HTR-8/SVneo (cell line): ENCODE measurements at regions not wholly inside any gene's neighbourhood (a gene's known extent, or its start where the extent isn't known, plus 50 kb on each side); places are given as distances from the start of the nearest gene placed in this dataset.

Experiments
- DNase-seq: peaks from one replicate; pipeline ENCODE4 v3.0.0; 2011; ENCODE audit warnings: low spot score, mixed read lengths; ENCODE audit not compliant: insufficient read length
- FAIRE-seq: peaks from 2 replicates; lab custom pipeline; 2011; peaks lifted over from hg19 to GRCh38; lab: Jason Lieb, UNC

DNA sequence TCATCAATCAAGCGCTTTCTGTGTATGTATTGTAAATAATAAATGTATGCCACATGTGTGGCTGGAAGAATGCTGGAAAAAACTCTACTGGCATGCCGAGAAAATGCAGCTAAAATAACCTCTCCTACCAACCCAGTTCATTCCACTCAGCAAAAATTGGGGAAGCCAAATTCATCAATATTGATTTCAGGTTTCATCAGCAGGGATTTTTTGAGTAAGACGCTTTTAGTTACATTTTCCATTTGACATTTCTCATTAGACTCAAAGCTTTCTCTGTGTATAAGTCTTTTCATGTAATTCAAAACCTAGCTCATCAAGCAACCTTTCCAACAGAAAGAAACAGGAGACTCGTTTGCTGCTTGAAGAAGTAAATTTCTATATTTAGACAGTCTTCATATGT, 338.1 kb downstream of the DMRT2 start:
- no peak for FAIRE-seq

DNA sequence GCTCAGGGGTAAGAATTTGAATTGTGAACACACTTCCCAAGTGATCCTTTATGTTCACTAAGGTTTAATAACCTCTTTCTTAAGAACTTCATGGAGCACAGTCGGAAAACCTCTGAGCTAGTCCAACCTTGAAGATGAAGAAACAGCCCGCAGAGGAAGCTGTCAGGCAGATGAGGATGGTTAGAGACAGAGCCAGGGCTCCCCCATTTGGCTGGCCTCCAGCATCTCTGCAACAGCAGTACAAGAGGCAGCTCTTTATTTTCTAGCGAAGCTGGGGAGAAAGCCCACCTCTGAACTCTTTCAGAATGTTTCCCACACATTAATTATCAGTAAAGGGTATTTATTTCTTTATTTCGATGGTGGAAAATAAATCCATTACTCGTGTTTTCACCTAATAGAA, 350.8 kb downstream of the DMRT2 start:
- FAIRE-seq = no peak
- no peak for DNase-seq

More for the DNA sequence above, 338.1 kb downstream of the DMRT2 start:
- DNase-seq = no peak

DNA sequence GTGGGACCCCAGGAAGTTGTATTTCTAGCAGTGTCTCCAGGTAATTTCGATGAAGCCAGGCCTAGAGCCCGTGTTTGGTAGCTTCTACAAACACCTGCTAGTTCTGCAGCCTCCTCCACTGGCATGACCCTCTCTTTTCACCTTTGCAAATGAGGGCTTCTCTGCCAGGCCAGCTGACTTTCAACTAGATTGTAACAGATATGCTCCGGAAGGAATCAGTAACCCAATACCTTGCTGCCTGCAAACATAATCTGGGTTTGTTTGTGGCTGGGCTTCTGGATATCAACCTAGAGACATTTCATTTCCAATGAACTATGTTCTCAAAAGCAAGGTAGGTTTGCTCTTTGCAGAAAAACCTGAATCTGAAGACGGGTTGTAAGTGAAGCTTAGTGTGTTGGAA, 354.8 kb downstream of the DMRT2 start:
- DNase-seq = no peak
- no peak for FAIRE-seq

DNA sequence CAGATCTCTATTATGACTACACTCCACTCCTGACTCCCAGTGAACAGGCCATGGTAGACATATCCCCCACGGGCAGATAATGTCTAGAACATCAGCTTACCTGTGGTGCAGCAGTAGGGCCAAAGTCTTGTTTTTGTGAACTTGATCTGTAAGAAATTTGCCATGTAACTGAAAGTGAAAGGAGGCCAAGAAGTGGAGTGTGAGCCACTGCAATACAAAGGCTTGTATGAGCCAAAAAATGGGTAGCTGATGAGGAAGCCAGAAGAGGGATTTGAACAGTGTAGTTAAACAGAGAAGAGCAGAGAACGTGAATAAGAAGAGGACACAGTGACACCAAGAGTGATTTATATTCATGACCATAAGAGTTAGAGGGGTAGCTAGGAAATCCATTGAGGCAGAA, 361.7 kb downstream of the DMRT2 start:
- no peak for DNase-seq
- no peak for FAIRE-seq

DNA sequence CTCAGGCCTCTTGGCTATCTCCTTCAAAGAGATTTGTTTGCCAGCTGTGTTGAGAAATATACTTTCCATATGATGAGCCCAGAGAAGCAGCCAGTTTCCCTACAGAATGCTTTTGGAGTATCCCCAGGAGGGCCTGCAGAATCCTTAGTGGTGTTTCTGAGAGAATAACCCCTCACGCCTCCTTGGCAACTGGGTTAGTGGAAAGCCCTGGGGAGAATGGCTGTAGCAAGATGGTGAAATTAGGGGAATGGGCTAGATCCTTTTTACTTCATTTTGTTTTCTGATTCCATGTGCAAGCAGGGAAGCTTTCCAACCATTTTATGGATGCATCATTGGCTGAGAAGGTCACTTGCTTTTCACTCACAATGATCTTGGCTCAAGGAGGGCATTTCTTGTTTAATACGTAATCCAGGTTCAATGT, 364.6 kb downstream of the DMRT2 start:
- no peak for FAIRE-seq

DNA sequence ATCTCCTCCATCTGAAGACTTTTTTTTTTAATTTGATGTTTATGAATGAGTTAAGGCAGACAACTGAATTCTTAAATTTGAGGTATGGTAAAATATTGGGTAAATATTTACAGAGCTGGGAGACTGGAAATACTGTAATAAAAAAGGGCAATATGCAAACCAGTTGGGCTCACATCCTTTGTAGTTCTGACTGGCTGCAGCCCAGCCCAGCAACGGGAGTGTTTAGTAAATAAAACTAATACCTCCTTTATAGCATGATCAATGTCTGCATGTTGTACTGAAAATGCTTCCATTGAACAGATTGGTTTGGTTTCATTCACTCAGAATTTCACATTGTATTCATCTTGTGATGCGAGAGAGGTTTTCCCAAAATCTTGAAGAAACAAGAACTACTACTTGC, 365.0 kb downstream of the DMRT2 start:
- DNase-seq (no peak), FAIRE-seq (no peak)

More for the DNA sequence above, 364.6 kb downstream of the DMRT2 start:
- DNase-seq = no peak

DNA sequence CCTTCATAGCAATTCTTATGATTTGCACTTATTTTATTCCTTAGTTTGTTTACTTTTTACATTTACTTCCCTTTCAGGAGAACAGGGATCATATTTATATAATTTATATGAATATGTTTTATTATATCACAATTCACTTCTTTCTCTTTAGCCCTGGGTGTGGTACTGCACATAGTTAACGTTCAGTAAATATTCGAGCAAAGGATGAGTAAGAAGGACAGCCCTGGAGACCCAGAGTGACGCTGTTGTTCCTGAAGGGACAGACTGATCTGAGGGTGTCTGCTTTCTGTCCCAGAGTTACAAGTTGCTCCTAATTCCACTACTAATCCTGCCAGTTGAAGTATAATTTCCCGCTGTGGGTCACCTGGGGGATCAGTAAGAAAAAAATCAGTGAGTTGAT, 366.1 kb downstream of the DMRT2 start:
- no peak for DNase-seq

DNA sequence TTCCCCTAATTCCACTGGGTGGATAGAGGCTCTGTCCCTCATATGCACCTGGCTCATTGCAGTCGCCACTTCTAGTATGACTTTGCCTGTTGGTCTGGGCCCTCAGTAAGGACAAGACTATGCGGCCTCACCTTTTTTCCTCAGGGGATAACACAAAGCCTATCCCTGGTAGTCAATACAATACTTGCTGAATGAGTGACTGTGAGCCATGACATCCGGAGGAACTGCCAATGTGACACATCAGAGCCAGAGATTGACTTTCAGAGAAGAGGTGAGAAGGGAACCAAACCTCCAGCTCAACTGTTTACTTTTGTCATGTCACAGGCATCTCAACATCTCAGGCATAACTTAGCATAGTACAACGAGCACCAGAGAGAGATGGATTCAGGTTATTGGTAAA, 371.3 kb downstream of the DMRT2 start:
- FAIRE-seq (no peak), DNase-seq (no peak)

More for the DNA sequence above, 366.1 kb downstream of the DMRT2 start:
- no peak for FAIRE-seq

DNA sequence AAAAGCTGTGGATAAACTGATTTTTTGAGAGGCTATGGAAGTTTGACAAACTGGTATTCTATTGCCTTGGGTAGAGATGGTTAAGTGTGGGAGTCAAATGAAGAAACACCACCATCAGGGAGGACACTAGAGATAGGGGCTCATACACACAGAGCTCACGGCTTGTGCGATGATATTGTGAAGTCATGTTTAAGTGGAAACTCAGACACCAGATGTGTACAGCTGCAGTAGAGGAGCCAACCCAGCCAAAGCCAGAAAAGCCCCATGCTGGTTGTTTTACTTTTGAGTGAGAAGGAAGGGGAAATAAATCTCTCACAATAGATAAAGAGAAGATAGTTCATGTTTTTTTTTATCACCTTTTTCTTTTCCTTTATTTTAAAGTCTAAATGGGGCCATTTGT, 377.7 kb downstream of the DMRT2 start:
- no peak for FAIRE-seq
- no peak for DNase-seq

DNA sequence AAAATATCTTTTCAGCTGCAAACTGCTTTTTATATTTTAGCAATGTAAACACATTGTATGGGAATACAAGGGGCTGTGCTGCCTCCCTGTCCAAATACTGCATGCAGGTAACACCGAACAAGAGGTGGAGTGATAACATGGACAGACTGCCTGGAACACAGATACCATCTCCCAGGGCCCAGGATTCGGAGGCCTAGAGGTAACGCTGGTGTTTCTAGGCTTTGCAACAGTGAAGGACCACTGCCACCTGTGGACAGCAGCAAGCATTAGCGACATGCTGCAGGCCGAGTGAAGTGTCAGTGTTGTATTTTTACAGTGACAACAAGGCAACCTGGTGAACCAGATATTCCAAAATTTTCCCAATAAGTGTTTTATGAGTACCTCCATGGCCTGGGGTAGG, 379.1 kb downstream of the DMRT2 start:
- no peak for DNase-seq

DNA sequence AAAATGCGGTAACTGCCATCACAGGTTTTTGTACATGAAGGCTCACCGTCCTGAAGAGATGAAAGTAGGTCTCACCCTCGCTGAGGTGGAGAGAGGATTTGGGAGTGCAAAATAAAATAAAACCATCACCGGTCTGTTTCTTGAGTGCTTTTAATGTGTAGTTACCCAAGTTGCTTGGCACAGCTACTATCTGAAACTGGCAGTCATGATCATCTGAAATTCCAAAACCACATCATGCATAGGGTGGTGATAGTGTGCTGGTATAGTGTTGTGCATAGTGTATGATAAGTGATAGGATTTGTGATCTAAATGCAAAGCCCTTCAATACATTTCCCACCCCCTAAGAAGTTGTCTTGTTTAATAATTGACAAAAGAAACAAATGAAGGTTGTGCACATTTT, 381.3 kb downstream of the DMRT2 start:
- FAIRE-seq (no peak), DNase-seq (no peak)

More for the DNA sequence above, 379.1 kb downstream of the DMRT2 start:
- FAIRE-seq = no peak

DNA sequence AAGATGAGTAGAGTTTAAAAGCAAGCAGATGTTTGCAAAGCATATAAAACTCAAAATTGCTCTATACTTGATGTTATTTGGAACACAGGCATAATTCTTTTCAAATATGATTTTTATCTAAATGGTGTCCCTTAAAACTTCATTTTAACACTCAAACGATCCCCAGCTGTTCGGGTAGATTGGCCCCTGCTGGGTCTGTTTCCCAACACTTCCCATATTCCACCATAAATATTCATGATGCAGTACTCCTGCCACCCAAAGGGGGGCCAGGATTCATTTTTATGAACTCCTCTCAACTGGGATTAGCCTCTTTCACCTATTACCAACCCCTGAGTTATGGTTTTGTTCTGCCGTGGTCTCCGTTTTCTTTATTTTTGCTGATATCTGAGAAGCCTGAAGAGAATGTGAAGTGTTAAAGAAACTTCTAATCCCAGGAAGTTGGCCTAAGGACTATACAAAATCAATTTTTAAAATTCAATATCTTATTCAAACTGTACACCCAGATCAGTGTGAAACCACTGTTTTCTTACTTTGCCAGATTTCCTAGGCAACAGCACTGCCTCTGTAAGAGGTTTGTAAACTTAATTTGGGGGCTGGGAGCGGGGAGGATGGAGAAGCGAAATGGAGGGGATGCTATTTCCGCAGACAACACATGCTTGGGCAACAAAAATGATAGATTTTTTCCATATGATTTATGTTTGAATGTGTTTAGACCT, 384.1 kb downstream of the DMRT2 start:
- no peak for DNase-seq
- FAIRE-seq = no peak

DNA sequence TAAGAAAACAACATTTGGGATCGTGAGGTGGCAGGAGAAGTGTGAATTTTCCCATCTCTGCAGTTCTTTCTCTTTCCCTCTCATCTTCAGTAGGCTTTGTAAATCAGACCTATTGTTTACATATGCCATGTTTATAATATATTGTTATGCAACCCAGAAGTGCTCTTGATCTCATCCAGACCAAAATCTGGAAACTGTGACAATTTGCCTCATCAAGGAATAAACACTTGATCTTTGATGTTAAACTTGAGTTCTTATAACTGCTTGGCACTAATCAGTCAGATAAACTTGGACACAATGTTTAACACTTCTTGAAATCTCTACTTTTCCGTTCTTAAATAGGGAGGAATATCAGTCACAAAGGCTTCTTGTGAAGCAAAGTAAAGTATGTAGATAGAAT, 384.7 kb downstream of the DMRT2 start:
- DNase-seq = no peak
- no peak for FAIRE-seq

DNA sequence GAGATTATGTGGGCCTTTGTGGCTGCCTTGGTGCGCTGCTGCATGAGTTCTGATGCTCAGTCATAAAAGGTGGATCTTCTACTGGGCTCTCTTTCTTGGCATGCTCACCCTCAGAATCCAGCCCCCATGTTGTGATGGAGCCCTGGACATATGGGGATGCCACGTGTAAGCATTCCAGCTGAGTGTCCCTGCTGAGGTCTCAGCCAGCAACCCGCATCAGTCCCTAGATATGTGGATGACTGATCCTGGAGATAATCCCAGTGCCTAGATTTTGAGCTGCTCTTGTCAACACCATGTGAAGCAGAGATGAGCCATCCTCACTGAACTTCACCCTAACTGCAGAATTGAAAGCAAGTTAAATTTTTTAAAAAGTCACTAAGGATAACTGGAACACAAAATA, 390.1 kb downstream of the DMRT2 start:
- DNase-seq (no peak), FAIRE-seq (no peak)

DNA sequence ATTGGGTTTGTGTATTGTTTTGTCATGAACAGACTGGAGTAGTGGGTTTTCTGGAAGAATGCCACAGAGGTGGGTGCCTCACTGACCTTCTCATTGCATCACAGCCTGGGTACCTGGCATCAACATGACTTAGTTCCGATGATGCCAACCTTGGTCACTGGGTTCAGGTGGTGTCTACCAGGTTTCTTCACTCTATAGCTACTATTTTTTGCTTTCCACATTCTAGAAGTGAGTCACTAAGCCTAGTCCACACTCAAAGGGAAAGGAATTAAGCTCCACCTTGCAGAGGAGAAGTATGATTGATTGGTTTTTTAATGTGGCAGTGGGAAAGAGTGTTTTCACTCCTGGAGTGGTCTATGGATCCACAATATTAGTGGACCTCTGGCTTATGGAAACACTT, 391.9 kb downstream of the DMRT2 start:
- no peak for FAIRE-seq

DNA sequence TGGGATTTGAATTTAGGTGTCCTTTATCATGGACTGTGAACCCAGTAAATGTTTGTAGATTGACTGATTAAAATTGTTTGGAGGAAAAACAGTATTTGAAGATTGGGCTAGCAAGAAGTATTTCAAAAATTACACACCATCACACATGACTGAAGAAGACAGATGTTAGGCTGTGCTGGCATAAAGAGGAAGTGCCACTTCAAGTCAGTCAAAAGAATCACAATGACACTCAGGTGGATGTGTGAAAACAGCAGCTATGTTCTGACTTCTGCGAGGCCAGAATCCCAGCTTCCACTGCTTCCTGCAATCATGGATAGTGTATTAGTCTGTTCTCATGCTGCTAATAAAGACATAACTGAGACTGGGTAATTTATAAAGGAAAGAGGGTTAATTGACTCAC, 393.3 kb downstream of the DMRT2 start:
- DNase-seq = no peak
- no peak for FAIRE-seq

More for the DNA sequence above, 391.9 kb downstream of the DMRT2 start:
- no peak for DNase-seq

DNA sequence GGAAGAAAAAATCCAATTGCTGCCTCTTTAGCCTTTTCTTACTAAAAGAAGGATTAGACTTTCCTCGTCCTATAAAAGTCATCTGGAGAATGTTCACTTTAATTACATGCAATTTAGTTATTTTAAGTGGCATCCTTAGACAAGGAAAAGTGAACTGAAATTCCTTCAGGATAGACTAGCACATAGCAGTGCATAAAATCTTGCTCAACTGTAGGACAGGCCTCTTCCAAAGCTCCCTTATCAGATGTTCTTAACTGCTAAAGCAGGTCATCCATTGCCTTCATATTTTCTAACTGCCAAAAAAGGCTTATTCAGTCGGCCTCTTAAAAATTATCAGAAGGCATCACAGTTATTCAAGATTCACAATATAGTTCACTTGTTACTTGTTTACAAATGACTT, 396.5 kb downstream of the DMRT2 start:
- FAIRE-seq (no peak), DNase-seq (no peak)

DNA sequence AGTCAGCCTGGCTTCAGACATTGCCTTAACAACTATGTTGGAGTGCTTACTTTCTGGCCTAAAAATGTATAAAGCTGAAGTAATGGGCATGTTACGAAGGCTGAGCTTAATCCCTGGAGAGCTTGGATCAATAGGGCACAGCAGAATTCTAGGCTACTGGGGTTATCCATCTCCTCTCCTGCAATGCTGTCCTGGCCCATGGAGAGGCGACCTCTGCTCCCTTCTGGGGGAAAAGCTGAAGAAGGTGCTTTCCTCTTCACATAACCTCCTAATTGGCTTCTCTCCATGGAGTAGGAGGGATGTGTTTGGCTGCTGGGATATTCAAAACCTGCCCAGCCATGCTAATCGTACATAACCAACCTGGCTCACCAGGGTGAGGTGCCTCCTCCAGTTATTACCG, 403.5 kb downstream of the DMRT2 start:
- DNase-seq = no peak
- no peak for FAIRE-seq

DNA sequence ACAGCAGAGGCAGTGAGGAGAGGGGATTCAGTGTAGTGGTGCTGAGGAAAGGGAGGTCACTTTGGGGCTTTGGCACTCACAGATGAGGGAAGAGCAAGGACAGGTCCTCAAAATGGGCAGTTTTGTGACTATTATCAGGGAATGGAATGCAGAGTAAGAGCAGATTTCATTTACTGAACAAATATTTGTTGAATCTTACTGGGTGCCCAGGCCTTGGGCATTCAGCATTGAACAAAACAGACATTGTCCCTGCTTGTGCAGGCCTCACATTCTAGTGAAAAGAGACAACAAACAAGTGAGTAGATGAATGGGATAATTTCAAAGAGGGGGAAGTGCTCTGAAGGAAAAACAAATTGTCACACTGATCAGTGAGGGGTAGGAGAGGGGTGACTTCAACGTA, 404.1 kb downstream of the DMRT2 start:
- DNase-seq (no peak), FAIRE-seq (no peak)

DNA sequence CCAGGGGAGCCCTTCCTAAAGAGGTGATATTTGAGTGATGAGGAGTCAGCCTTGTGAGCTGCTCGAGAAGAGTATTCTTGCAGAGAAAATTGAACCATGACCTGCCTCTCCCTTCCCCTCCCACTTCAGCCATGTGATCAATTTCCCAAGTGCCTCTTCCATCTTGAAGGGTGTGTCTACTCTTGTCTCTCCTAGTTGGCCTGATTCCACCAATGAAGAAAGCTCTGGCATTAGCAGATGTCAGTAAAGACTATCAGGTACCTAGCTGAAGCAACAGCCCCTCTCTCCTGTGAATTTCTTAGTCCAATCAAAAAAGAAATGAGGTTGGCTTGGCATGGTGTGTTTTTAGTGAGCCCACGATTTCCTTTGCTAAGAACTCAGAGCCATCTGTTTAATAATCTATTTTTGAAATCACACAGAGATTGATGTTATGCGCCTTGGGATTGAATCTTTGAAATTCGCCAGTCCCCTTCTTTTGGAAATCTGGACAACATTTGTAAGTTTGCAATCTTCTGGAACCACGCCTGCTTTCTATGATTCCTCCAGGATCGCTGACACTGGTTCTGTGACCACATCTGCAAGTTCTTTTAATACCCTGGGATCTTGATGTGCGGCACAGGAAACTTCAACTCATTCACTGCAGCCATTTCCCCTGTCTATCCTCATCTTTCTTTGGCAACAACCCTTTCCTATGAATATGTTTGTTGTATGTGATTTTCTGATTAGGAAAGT, 404.6 kb downstream of the DMRT2 start:
- FAIRE-seq (no peak), DNase-seq (no peak)

DNA sequence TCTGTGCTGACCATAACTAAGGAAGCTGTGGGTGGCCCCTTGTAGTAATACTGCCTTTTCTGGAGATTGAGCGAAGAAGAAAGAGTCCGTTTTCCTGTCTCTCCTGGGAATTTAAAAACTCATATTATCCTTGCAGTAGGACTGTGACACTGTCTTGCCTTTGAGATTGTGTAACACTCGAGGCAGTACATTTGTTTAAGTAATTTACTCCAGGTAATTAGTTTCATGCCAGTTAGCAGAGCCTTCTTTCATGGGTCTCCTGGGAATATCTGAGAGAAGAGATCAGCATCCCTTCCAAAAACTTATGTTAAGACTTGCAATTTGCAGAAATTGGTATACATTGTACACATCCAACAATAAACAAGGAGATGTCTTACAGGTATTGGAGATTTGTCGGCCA, 405.6 kb downstream of the DMRT2 start:
- DNase-seq = no peak
- FAIRE-seq = no peak
